WTC11 (cell line): ENCODE measurements at regions not wholly inside any gene's neighbourhood (a gene's known extent, or its start where the extent isn't known, plus 50 kb on each side); places are given as distances from the start of the nearest gene placed in this dataset.

ENCODE experiments used
- ATAC-seq: fragments of 200-7000 bp; cut with Tn5 transposase; 2 replicates; pipeline ENCODE4 v1.10.0; 2021; ENCODE audit warnings: mild to moderate bottlenecking, moderate library complexity
- CTCF ChIA-PET: fragments of 300-600 bp; sonication (Branson Sonifier 250); formaldehyde crosslinking; loops from one replicate; lab custom pipeline; 2021; ENCODE audit warnings: antibody characterized with exemption; lab: Charles Lee
- POLR2A ChIA-PET: fragments of 350-600 bp; sonication (Branson Sonifier 250); formaldehyde crosslinking; loops from one replicate; lab custom pipeline; 2021; ENCODE audit warnings: antibody characterized with exemption; lab: Charles Lee
- DNase-seq: peaks from one replicate; pipeline ENCODE4 v3.0.0; 2021; ENCODE audit warnings: low spot score
- H3K27ac Mint-ChIP-seq: 2 replicates; pipeline ENCODE4 v1.8.0; 2021; ENCODE audit warnings: mixed read lengths
- H3K27me3 Mint-ChIP-seq: 2 replicates; pipeline ENCODE4 v1.8.0; 2021; ENCODE audit warnings: low read depth, mild to moderate bottlenecking, moderate library complexity, mixed read lengths
- H3K36me3 Mint-ChIP-seq: 2 replicates; pipeline ENCODE4 v1.8.0; 2021; ENCODE audit warnings: mixed read lengths
- H3K4me1 Mint-ChIP-seq: 2 replicates; pipeline ENCODE4 v1.8.0; 2022; ENCODE audit warnings: mixed read lengths
- H3K4me3 Mint-ChIP-seq: 2 replicates; pipeline ENCODE4 v1.8.0; 2021; ENCODE audit warnings: mild to moderate bottlenecking, moderate library complexity, mixed read lengths
- H3K9me3 Mint-ChIP-seq: 2 replicates; pipeline ENCODE4 v1.8.0; 2021; ENCODE audit warnings: mixed read lengths
- AR ChIP-seq: fragments of 250-450 bp; sonication (Bioruptor Pico); IDR thresholded peaks from 2 replicates; pipeline ENCODE4 v1.9.0; 2021; ENCODE audit warnings: mild to moderate bottlenecking
- ARID4B ChIP-seq: sonication (generic); formaldehyde crosslinking; IDR thresholded peaks from 2 replicates; pipeline ENCODE4 v1.8.0; 2023; ENCODE audit warnings: missing genetic modification reagents, mild to moderate bottlenecking, borderline replicate concordance
- CBFB ChIP-seq: sonication (generic); formaldehyde crosslinking; IDR thresholded peaks from 2 replicates; pipeline ENCODE4 v1.8.1; 2022; ENCODE audit warnings: mild to moderate bottlenecking, low read depth, missing genetic modification reagents
- CREM ChIP-seq: sonication (generic); formaldehyde crosslinking; IDR thresholded peaks from 2 replicates; pipeline ENCODE4 v1.8.1; 2022; ENCODE audit warnings: mild to moderate bottlenecking, missing genetic modification reagents, moderate library complexity
- ELF4 ChIP-seq: sonication (generic); formaldehyde crosslinking; IDR thresholded peaks from 2 replicates; pipeline ENCODE4 v1.8.1; 2022; ENCODE audit warnings: low read depth, mild to moderate bottlenecking, moderate library complexity, missing genetic modification reagents
- ETV6 ChIP-seq: sonication (generic); formaldehyde crosslinking; IDR thresholded peaks from 2 replicates; pipeline ENCODE4 v1.8.1; 2022; ENCODE audit warnings: mild to moderate bottlenecking, missing genetic modification reagents
- GTF2I ChIP-seq: fragments of 250-450 bp; sonication (Bioruptor Pico); conservative IDR thresholded peaks from 2 replicates; pipeline ENCODE4 v1.4.0; 2021; ENCODE audit warnings: mild to moderate bottlenecking
- IRF2 ChIP-seq: sonication (generic); formaldehyde crosslinking; IDR thresholded peaks from 2 replicates; pipeline ENCODE4 v1.8.0; 2022; ENCODE audit warnings: low read depth, missing genetic modification reagents, borderline replicate concordance
- MXD4 ChIP-seq: fragments of 250-450 bp; sonication (Bioruptor Pico); IDR thresholded peaks from 2 replicates; pipeline ENCODE4 v1.8.0; 2021; ENCODE audit warnings: mild to moderate bottlenecking, moderate library complexity, borderline replicate concordance
- OVOL2 ChIP-seq: fragments of 250-450 bp; sonication (Bioruptor Pico); IDR thresholded peaks from 2 replicates; pipeline ENCODE4 v1.9.0; 2021; ENCODE audit warnings: mild to moderate bottlenecking, borderline replicate concordance
- PRDM15 ChIP-seq: sonication (generic); formaldehyde crosslinking; IDR thresholded peaks from 2 replicates; pipeline ENCODE4 v1.8.0; 2022; ENCODE audit warnings: missing genetic modification reagents
- RELA ChIP-seq: sonication (generic); formaldehyde crosslinking; IDR thresholded peaks from 2 replicates; pipeline ENCODE4 v1.8.1; 2022; ENCODE audit warnings: missing genetic modification reagents, mild to moderate bottlenecking, borderline replicate concordance
- SMAD4 ChIP-seq: sonication (generic); formaldehyde crosslinking; IDR thresholded peaks from 2 replicates; pipeline ENCODE4 v1.8.0; 2022; ENCODE audit warnings: mild to moderate bottlenecking, missing genetic modification reagents
- ZBTB21 ChIP-seq: sonication (generic); formaldehyde crosslinking; IDR thresholded peaks from 2 replicates; pipeline ENCODE4 v1.8.1; 2023; ENCODE audit warnings: mild to moderate bottlenecking, missing genetic modification reagents, borderline replicate concordance
- ZNF121 ChIP-seq: sonication (generic); formaldehyde crosslinking; IDR thresholded peaks from 2 replicates; pipeline ENCODE4 v1.8.0; 2023; ENCODE audit warnings: missing genetic modification reagents
- ZNF263 ChIP-seq: sonication (generic); formaldehyde crosslinking; IDR thresholded peaks from 2 replicates; pipeline ENCODE4 v1.8.1; 2022; ENCODE audit warnings: low read depth, mild to moderate bottlenecking, moderate library complexity, missing genetic modification reagents
- ZNF396 ChIP-seq: fragments of 250-450 bp; sonication (Bioruptor Pico); IDR thresholded peaks from 2 replicates; pipeline ENCODE4 v1.8.0; 2021; ENCODE audit warnings: mild to moderate bottlenecking, moderate library complexity, borderline replicate concordance
- ZNF416 ChIP-seq: fragments of 250-450 bp; sonication (Bioruptor Pico); IDR thresholded peaks from 2 replicates; pipeline ENCODE4 v1.9.0; 2021; ENCODE audit warnings: mild to moderate bottlenecking, inconsistent platforms
- TF ChIP-seq, protein P1 (sequence below): sonication (generic); formaldehyde crosslinking; IDR thresholded peaks from 2 replicates; pipeline ENCODE4 v1.8.1; 2023; ENCODE audit warnings: mild to moderate bottlenecking, moderate library complexity, missing genetic modification reagents

DNA sequence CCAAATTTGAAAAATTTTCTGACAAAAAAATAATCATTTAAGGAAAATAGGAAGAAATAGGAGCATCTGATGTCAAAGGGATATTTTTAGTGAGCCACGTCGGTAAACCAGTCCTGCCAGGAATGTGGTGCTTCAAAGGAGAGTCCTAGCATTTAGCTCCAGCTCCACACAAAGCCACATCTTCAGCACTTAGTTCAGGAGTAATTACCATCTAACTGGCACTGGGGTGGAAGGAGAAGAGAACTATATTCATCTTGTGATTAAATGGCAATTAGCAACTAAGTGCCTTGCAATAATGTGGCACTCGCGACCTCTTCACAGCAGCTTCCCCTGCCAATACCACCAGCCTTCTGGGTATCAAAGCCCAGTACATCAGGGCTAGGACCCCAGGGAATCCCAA is 409.1 kb downstream of the SETD4 start:
- DNase-seq (no peak), ATAC-seq (no peak)
- 0 out of 2 replicates have a peak, but pooled peaks cover 3% of the 10 kb centered on the region for H3K27me3 Mint-ChIP-seq
- POLR2A ChIA-PET, result no interaction called here
- no peak overlapping the region for H3K4me3 Mint-ChIP-seq
- H3K27ac Mint-ChIP-seq, result no peak overlapping the region
- no peaks in the 10 kb centered on the region for H3K36me3 Mint-ChIP-seq
- H3K9me3 Mint-ChIP-seq, result peaks cover 7% of the 10 kb centered on the region
- H3K4me1 Mint-ChIP-seq, result peaks cover 18% of the 10 kb centered on the region
- TF ChIP-seq SMAD4 (no peak), MXD4 (CRISPR knock-in tag) (no peak), AR (no peak), ZNF263 (CRISPR knock-in tag) (no peak), ARID4B (no peak), GTF2I (no peak), ZNF416 (no peak), CREM (CRISPR knock-in tag) (no peak), ZNF121 (no peak), ZNF396 (CRISPR knock-in tag) (no peak), RELA (CRISPR knock-in tag) (no peak), IRF2 (no peak), ELF4 (CRISPR knock-in tag) (no peak), PRDM15 (no peak), OVOL2 (no peak), CBFB (no peak), ZBTB21 (CRISPR knock-in tag) (no peak), ETV6 (CRISPR knock-in tag) (no peak)
- TF ChIP-seq, protein P1, sequence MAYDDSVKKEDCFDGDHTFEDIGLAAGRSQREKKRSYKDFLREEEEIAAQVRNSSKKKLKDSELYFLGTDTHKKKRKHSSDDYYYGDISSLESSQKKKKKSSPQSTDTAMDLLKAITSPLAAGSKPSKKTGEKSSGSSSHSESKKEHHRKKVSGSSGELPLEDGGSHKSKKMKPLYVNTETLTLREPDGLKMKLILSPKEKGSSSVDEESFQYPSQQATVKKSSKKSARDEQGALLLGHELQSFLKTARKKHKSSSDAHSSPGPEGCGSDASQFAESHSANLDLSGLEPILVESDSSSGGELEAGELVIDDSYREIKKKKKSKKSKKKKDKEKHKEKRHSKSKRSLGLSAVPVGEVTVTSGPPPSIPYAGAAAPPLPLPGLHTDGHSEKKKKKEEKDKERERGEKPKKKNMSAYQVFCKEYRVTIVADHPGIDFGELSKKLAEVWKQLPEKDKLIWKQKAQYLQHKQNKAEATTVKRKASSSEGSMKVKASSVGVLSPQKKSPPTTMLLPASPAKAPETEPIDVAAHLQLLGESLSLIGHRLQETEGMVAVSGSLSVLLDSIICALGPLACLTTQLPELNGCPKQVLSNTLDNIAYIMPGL (CRISPR knock-in tag), result no peak
- TF ChIP-seq, all 79 proteins: peak for 0
- CTCF ChIA-PET, result no interaction called here
